ENCODE measurements at regions not wholly inside any gene's neighbourhood (a gene's known extent, or its start where the extent isn't known, plus 50 kb on each side); places are given as distances from the start of the nearest gene placed in this dataset.

DNA sequence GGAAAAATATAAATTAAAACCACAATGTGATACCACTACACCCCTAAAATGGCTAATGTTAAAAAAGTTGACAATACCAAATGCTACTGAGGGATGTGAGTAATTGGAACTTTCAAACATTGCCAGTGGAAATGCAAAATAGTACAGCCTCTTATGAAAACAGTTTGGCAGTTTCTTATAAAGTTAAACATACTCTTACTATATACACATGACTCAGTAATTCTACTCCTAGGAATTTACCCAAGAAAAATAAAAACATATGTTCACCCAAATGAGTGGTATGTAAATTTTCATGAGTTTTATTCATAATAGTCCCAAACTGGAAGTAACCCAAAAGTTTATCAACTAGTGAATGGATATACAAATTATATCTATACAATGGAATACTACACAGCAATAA lies 228.0 kb downstream of the CYP26B1 start:
- H3K9ac ChIP-seq (ENCODE audit: low read length): no peak overlapping the region
- no peaks in the 10 kb centered on the region for H3K9me2 ChIP-seq (ENCODE audit: insufficient read depth, low read length)
- H3F3A ChIP-seq (ENCODE audit: insufficient read depth, low read length, poor library complexity, severe bottlenecking): no peaks in the 10 kb centered on the region
- no peaks in the 10 kb centered on the region for H4K20me1 ChIP-seq (ENCODE audit: insufficient read depth)
- H3K4me3 ChIP-seq (ENCODE audit: low read length): no peak overlapping the region
- H2AFZ ChIP-seq (ENCODE audit: low read depth, low read length): no peak overlapping the region
- TF ChIP-seq MXI1 (conservative IDR thresholded peaks at IDR 0.05; ENCODE audit: poor library complexity, severe bottlenecking) (no peak), CTCF (IDR thresholded peaks at IDR 0.05; ENCODE audit: poor library complexity, severe bottlenecking) (no peak), TAF1 (IDR thresholded peaks at IDR 0.05; ENCODE audit: low read depth) (no peak), POLR2AphosphoS5 (IDR thresholded peaks at IDR 0.05) (no peak), RAD21 (conservative IDR thresholded peaks at IDR 0.05) (no peak), EZH2 (IDR thresholded peaks at IDR 0.05; ENCODE audit: borderline replicate concordance, insufficient read depth, low read length, poor library complexity, severe bottlenecking) (no peak), EP300 (conservative IDR thresholded peaks at IDR 0.05; ENCODE audit: poor library complexity, severe bottlenecking) (no peak), SMC3 (conservative IDR thresholded peaks at IDR 0.05; ENCODE audit: poor library complexity) (no peak)
- TF ChIP-seq, protein P1, sequence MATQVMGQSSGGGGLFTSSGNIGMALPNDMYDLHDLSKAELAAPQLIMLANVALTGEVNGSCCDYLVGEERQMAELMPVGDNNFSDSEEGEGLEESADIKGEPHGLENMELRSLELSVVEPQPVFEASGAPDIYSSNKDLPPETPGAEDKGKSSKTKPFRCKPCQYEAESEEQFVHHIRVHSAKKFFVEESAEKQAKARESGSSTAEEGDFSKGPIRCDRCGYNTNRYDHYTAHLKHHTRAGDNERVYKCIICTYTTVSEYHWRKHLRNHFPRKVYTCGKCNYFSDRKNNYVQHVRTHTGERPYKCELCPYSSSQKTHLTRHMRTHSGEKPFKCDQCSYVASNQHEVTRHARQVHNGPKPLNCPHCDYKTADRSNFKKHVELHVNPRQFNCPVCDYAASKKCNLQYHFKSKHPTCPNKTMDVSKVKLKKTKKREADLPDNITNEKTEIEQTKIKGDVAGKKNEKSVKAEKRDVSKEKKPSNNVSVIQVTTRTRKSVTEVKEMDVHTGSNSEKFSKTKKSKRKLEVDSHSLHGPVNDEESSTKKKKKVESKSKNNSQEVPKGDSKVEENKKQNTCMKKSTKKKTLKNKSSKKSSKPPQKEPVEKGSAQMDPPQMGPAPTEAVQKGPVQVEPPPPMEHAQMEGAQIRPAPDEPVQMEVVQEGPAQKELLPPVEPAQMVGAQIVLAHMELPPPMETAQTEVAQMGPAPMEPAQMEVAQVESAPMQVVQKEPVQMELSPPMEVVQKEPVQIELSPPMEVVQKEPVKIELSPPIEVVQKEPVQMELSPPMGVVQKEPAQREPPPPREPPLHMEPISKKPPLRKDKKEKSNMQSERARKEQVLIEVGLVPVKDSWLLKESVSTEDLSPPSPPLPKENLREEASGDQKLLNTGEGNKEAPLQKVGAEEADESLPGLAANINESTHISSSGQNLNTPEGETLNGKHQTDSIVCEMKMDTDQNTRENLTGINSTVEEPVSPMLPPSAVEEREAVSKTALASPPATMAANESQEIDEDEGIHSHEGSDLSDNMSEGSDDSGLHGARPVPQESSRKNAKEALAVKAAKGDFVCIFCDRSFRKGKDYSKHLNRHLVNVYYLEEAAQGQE (IDR thresholded peaks at IDR 0.05; ENCODE audit: borderline replicate concordance): no peak
- H3K36me3 ChIP-seq (ENCODE audit: insufficient read depth, low read length): no peaks in the 10 kb centered on the region
- H3K27ac ChIP-seq (ENCODE audit: low read length): no peak overlapping the region
- H3K27me3 ChIP-seq (ENCODE audit: insufficient read depth, low read depth, low read length): no peaks in the 10 kb centered on the region
- no peak overlapping the region for H3K4me2 ChIP-seq (ENCODE audit: low read length)
- H3K9me3 ChIP-seq (ENCODE audit: low read length): no peaks in the 10 kb centered on the region
- no peaks in the 10 kb centered on the region for H3K79me2 ChIP-seq (replicated peaks; ENCODE audit: insufficient read depth, low read length)

DNA sequence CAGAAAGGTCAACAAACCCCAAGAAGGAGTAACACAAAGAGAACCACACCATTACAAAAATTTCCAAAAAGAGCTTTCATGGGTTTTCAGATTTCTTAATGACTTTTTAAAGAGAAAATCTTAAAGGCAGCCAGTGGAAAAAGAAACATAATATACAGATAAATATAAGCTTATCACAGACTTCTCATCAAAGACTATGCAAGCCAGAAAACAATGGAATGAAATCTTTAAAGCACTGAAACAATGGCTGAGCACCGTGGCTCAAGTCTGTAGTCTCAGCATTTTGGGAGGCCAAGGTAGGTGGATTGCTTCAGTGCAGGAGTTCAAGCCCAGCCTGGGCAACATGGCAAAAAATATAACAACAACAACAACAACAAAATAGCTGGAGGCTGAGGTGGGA lies 237.4 kb downstream of the CYP26B1 start:
- Histone ChIP-seq H3K27ac (ENCODE audit: low read length) (no peak overlapping the region), H3K36me3 (ENCODE audit: insufficient read depth, low read length) (no peaks in the 10 kb centered on the region), H3K4me3 (ENCODE audit: low read length) (no peak overlapping the region), H3F3A (ENCODE audit: insufficient read depth, low read length, poor library complexity, severe bottlenecking) (no peaks in the 10 kb centered on the region), H3K9me3 (ENCODE audit: low read length) (no peaks in the 10 kb centered on the region), H3K4me2 (ENCODE audit: low read length) (no peak overlapping the region), H4K20me1 (ENCODE audit: insufficient read depth) (no peaks in the 10 kb centered on the region), H3K27me3 (ENCODE audit: insufficient read depth, low read depth, low read length) (no peaks in the 10 kb centered on the region), H2AFZ (ENCODE audit: low read depth, low read length) (no peak overlapping the region), H3K9me2 (ENCODE audit: insufficient read depth, low read length) (no peaks in the 10 kb centered on the region), H3K9ac (ENCODE audit: low read length) (no peak overlapping the region), H3K79me2 (replicated peaks; ENCODE audit: insufficient read depth, low read length) (no peaks in the 10 kb centered on the region)
- TF ChIP-seq EP300 (conservative IDR thresholded peaks at IDR 0.05; ENCODE audit: poor library complexity, severe bottlenecking) (no peak), CTCF (IDR thresholded peaks at IDR 0.05; ENCODE audit: poor library complexity, severe bottlenecking) (no peak), POLR2AphosphoS5 (IDR thresholded peaks at IDR 0.05) (no peak), MXI1 (conservative IDR thresholded peaks at IDR 0.05; ENCODE audit: poor library complexity, severe bottlenecking) (no peak), RAD21 (conservative IDR thresholded peaks at IDR 0.05) (no peak), EZH2 (IDR thresholded peaks at IDR 0.05; ENCODE audit: borderline replicate concordance, insufficient read depth, low read length, poor library complexity, severe bottlenecking) (no peak), TAF1 (IDR thresholded peaks at IDR 0.05; ENCODE audit: low read depth) (no peak), SMC3 (conservative IDR thresholded peaks at IDR 0.05; ENCODE audit: poor library complexity) (no peak)
- TF ChIP-seq, protein P1 (IDR thresholded peaks at IDR 0.05; ENCODE audit: borderline replicate concordance): no peak

Measured in neural cell (in vitro differentiated cells).